ENCODE measurements at regions not wholly inside any gene's neighbourhood (a gene's known extent, or its start where the extent isn't known, plus 50 kb on each side); places are given as distances from the start of the nearest gene placed in this dataset.

DNA sequence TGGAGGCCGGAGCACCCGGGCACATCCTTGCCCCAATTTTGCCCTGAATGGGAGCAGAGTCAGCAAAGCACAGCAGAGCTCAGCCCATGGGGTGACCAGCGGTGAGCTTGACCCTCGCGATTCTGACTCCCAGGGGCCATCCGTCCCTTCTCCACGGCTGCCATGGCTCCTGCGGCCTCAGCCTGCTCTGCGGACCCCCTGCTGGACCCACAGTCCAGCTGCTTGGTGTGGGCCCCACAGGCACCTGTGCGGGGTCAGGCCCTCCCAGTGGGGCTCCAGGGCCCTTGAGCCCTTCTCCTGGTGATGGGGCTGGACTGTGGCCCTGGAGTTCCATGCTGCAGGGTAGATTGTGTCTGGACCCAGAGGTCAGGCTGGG is 144.2 kb downstream of the ENGASE start:
- TF ChIP-seq, protein P1, sequence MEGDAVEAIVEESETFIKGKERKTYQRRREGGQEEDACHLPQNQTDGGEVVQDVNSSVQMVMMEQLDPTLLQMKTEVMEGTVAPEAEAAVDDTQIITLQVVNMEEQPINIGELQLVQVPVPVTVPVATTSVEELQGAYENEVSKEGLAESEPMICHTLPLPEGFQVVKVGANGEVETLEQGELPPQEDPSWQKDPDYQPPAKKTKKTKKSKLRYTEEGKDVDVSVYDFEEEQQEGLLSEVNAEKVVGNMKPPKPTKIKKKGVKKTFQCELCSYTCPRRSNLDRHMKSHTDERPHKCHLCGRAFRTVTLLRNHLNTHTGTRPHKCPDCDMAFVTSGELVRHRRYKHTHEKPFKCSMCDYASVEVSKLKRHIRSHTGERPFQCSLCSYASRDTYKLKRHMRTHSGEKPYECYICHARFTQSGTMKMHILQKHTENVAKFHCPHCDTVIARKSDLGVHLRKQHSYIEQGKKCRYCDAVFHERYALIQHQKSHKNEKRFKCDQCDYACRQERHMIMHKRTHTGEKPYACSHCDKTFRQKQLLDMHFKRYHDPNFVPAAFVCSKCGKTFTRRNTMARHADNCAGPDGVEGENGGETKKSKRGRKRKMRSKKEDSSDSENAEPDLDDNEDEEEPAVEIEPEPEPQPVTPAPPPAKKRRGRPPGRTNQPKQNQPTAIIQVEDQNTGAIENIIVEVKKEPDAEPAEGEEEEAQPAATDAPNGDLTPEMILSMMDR (IDR thresholded peaks at IDR 0.05) = no peak
- TF ChIP-seq TCF7L2 (IDR thresholded peaks at IDR 0.05; ENCODE audit: low read depth, low read length) (no peak), POLR2AphosphoS5 (IDR thresholded peaks at IDR 0.05; ENCODE audit: low read depth, low read length) (no peak), SIN3A (IDR thresholded peaks at IDR 0.05; ENCODE audit: borderline replicate concordance, insufficient read depth, low read depth, low read length) (no peak)
- TF ChIP-seq, protein P2, sequence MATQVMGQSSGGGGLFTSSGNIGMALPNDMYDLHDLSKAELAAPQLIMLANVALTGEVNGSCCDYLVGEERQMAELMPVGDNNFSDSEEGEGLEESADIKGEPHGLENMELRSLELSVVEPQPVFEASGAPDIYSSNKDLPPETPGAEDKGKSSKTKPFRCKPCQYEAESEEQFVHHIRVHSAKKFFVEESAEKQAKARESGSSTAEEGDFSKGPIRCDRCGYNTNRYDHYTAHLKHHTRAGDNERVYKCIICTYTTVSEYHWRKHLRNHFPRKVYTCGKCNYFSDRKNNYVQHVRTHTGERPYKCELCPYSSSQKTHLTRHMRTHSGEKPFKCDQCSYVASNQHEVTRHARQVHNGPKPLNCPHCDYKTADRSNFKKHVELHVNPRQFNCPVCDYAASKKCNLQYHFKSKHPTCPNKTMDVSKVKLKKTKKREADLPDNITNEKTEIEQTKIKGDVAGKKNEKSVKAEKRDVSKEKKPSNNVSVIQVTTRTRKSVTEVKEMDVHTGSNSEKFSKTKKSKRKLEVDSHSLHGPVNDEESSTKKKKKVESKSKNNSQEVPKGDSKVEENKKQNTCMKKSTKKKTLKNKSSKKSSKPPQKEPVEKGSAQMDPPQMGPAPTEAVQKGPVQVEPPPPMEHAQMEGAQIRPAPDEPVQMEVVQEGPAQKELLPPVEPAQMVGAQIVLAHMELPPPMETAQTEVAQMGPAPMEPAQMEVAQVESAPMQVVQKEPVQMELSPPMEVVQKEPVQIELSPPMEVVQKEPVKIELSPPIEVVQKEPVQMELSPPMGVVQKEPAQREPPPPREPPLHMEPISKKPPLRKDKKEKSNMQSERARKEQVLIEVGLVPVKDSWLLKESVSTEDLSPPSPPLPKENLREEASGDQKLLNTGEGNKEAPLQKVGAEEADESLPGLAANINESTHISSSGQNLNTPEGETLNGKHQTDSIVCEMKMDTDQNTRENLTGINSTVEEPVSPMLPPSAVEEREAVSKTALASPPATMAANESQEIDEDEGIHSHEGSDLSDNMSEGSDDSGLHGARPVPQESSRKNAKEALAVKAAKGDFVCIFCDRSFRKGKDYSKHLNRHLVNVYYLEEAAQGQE (IDR thresholded peaks at IDR 0.05; ENCODE audit: insufficient read depth in 1 of 2, low read depth in 2 of 2, low read length in 1 of 2) = no peak
